DMS 273 treated with DMSO at 0.1 percent for 48 hours (cell line): ENCODE measurements at regions not wholly inside any gene's neighbourhood (a gene's known extent, or its start where the extent isn't known, plus 50 kb on each side); places are given as distances from the start of the nearest gene placed in this dataset.
"Not testable (repeated sequence)": the region's sequence is repeated elsewhere in the genome, so short reads cannot be mapped to it uniquely, and the experiment has no call there.

ENCODE experiments used
- DNase-seq: peaks from one replicate; lab custom pipeline; 2025; lab: John Stamatoyannopoulos, UW

- DNase-seq = no peak
These were observed 1569.0 kb downstream of the OLFM4 start for GRCh38 chr13:54597540-54598088.

- DNase-seq = no peak
These were observed 1570.8 kb downstream of the OLFM4 start for GRCh38 chr13:54599413-54599812.

- DNase-seq = no peak
These were observed 1578.3 kb downstream of the OLFM4 start for GRCh38 chr13:54606944-54607343.

- no peak for DNase-seq
These were observed 1578.8 kb downstream of the OLFM4 start for GRCh38 chr13:54607421-54607820.

- no peak for DNase-seq
These were observed 1582.8 kb downstream of the OLFM4 start for GRCh38 chr13:54611390-54611789.

- DNase-seq = no peak
These were observed 1586.1 kb downstream of the OLFM4 start for GRCh38 chr13:54614726-54615125.

- DNase-seq = not testable (repeated sequence)
These were observed 1597.9 kb downstream of the OLFM4 start for GRCh38 chr13:54626504-54626903.

GRCh38 chr13:54627646-54628372, 1599.2 kb downstream of the OLFM4 start:
- DNase-seq = no peak

- DNase-seq = no peak
These were observed 1599.8 kb downstream of the OLFM4 start for GRCh38 chr13:54628383-54628782.

- DNase-seq = no peak
These were observed 1604.8 kb downstream of the OLFM4 start for GRCh38 chr13:54633456-54633855.

- no peak for DNase-seq
These were observed 1607.6 kb downstream of the OLFM4 start for GRCh38 chr13:54636231-54636630.

- DNase-seq = no peak
These were observed 1608.8 kb downstream of the OLFM4 start for GRCh38 chr13:54637366-54637765.

GRCh38 chr13:54640719-54641118, 1612.1 kb downstream of the OLFM4 start:
- DNase-seq = no peak

GRCh38 chr13:54643863-54644262, 1615.2 kb downstream of the OLFM4 start:
- DNase-seq = no peak

GRCh38 chr13:54647275-54647674, 1618.7 kb downstream of the OLFM4 start:
- DNase-seq = no peak

GRCh38 chr13:54657588-54657987, 1629.0 kb downstream of the OLFM4 start:
- DNase-seq = no peak

GRCh38 chr13:54658771-54659170, 1630.2 kb downstream of the OLFM4 start:
- DNase-seq = no peak

GRCh38 chr13:54660277-54660676, 1631.7 kb downstream of the OLFM4 start:
- DNase-seq = no peak

GRCh38 chr13:54676526-54677113, 1648.0 kb downstream of the OLFM4 start:
- DNase-seq = no peak

- DNase-seq = no peak
These were observed 1653.6 kb downstream of the OLFM4 start for GRCh38 chr13:54682184-54682583.

GRCh38 chr13:54687173-54687572, 1658.6 kb downstream of the OLFM4 start:
- no peak for DNase-seq

GRCh38 chr13:54699831-54700230, 1671.2 kb downstream of the OLFM4 start:
- DNase-seq = no peak

GRCh38 chr13:54705738-54706137, 1677.1 kb downstream of the OLFM4 start:
- no peak for DNase-seq

GRCh38 chr13:54706336-54706735, 1677.7 kb downstream of the OLFM4 start:
- DNase-seq = no peak
